ENCODE measurements at regions not wholly inside any gene's neighbourhood (a gene's known extent, or its start where the extent isn't known, plus 50 kb on each side); places are given as distances from the start of the nearest gene placed in this dataset.
A peak's percentile ranks its signal among the peaks of the same experiment; 100 is the strongest.

DNA sequence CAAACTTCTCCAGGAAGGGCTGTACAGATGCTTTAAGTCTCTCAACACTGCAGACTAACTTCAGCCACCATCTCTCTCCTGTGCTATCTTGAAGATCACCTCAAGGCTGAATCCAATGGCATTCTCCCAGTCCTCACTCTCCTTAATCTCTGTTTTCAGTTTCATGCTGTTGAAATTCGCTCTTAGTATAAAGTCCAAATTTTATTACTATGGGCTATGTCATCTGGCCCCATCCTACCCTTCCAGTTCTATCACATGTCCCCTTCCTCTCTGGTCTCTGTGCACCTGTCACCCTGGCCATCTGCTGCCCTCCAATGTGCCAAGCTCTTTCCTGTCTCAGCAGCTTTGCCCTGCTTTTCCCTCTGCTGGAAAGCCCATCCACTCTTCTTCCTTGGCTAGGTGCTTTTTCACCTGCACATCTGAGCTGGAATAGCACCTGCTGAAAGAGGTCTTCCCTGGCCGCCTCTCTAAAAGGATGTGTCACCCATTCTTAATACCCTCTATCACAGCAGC is 284.7 kb upstream of the MAP3K1 start:
- DNase-seq (ENCODE audit: low read depth in 4 of 6, low spot score in 6 of 6): no peak
- Histone ChIP-seq H3K4me3 (ENCODE audit: low read depth, low read length) (no peak overlapping the region), H3K9me3 (ENCODE audit: control insufficient read depth, insufficient read depth, low read length) (no peaks in the 10 kb centered on the region), H3K4me1 (ENCODE audit: control insufficient read depth, insufficient read depth, low read length) (no peaks in the 10 kb centered on the region), H3K27me3 (ENCODE audit: control insufficient read depth, insufficient read depth, low read length) (no peaks in the 10 kb centered on the region), H3K27ac (ENCODE audit: low read depth, low read length) (no peak overlapping the region), H3K36me3 (ENCODE audit: control insufficient read depth, insufficient read depth, low read length) (no peaks in the 10 kb centered on the region)
- WGBS (ENCODE audit: insufficient coverage): 100% methylated on average over 1 of the region's 2 CpGs

DNA sequence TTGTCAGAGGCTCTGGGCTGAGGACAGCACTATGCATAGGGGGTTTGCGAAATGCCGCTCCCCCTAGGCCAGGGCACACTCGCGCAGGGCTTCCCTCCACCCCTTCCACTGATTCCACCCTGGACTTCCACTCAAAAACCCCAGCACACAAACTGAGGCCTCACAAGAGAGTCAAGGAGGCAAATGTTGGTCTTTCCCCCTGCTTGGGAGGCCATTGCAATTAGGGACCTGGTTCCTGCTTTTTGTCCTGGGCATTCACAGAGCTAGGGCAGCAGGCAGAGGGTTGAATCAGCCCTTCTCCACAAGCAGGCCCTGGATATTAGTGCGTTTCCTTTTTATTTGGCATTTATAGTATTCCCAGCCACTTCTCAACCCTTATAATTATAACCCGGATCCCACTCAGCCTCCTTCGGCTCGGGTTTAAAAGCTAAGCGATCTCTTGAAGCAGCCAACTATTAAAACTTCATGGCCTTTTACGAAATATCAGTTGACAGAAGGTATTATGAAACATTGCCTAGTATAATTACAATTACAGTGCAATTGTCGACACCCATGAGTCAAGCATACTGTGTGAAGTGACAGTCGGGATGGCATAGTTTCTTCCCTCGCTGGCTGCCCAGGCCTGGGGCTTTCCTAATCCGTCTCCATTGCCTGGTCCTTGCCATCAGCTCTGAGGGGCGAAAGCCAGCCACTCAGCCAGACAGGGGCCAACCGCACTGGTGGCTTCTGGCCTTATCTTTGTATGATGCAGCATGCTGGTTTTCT is 285.5 kb upstream of the MAP3K1 start:
- WGBS (ENCODE audit: insufficient coverage): 96% methylated on average over 15 of the region's 16 CpGs
- no peaks in the 10 kb centered on the region for H3K27me3 ChIP-seq (ENCODE audit: control insufficient read depth, insufficient read depth, low read length)
- H3K9me3 ChIP-seq (ENCODE audit: control insufficient read depth, insufficient read depth, low read length): no peaks in the 10 kb centered on the region
- no peaks in the 10 kb centered on the region for H3K36me3 ChIP-seq (ENCODE audit: control insufficient read depth, insufficient read depth, low read length)
- no peaks in the 10 kb centered on the region for H3K4me1 ChIP-seq (ENCODE audit: control insufficient read depth, insufficient read depth, low read length)
- no peak overlapping the region for H3K27ac ChIP-seq (ENCODE audit: low read depth, low read length)
- DNase-seq (ENCODE audit: low read depth in 4 of 6, low spot score in 6 of 6): peak in 1 of 6 donors; percentile 21
- no peak overlapping the region for H3K4me3 ChIP-seq (ENCODE audit: low read depth, low read length)

DNA sequence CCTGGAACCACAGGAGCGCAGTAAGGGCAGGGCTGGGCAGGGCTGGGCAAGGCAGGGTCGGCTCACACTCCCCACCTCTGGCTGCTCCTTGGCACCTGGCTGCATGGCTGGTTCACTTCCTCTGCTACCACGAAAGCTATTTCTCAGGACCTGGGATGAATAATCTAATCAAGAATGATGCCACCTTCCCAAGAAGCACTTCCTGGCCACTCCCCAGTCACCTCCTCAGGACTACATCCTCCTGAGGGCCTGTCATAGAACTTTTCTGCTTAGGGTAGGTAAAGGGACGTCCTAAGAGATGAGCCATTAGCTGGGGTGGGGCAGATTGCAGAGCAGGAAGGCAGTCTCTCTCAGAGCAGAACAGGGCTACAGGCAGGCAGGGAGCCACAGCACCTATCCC is 288.2 kb upstream of the MAP3K1 start:
- DNase-seq (ENCODE audit: low read depth in 4 of 6, low spot score in 6 of 6): no peak
- no peak overlapping the region for H3K27ac ChIP-seq (ENCODE audit: low read depth, low read length)
- WGBS (ENCODE audit: insufficient coverage): 82% methylated on average over 2 of the region's 4 CpGs
- no peak overlapping the region for H3K4me3 ChIP-seq (ENCODE audit: low read depth, low read length)
- H3K36me3 ChIP-seq (ENCODE audit: control insufficient read depth, insufficient read depth, low read length): no peaks in the 10 kb centered on the region
- H3K4me1 ChIP-seq (ENCODE audit: control insufficient read depth, insufficient read depth, low read length): no peaks in the 10 kb centered on the region
- no peaks in the 10 kb centered on the region for H3K9me3 ChIP-seq (ENCODE audit: control insufficient read depth, insufficient read depth, low read length)
- no peaks in the 10 kb centered on the region for H3K27me3 ChIP-seq (ENCODE audit: control insufficient read depth, insufficient read depth, low read length)

DNA sequence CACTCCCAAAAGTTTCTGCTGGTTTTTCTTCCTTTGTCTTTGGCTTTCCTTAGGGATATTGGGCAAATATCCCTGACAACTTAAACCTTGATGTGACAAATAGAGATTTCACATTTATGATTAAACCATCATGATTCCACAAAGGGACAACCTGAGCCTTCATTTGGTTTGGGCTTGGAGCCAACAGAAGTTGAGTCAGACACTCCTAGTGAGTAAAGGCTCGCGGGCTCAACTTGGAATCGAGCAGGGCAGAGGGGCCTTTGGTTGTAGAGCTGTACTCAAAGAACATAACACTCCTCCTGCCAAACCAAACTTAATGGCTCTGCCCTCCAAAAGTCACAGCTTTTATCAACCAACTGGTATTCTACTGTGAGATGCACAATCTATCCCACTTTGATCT is 290.2 kb upstream of the MAP3K1 start:
- H3K4me3 ChIP-seq (ENCODE audit: low read depth, low read length): no peak overlapping the region
- no peak for DNase-seq (ENCODE audit: low read depth in 4 of 6, low spot score in 6 of 6)
- H3K27ac ChIP-seq (ENCODE audit: low read depth, low read length): no peak overlapping the region
- no peaks in the 10 kb centered on the region for H3K9me3 ChIP-seq (ENCODE audit: control insufficient read depth, insufficient read depth, low read length)
- H3K4me1 ChIP-seq (ENCODE audit: control insufficient read depth, insufficient read depth, low read length): no peaks in the 10 kb centered on the region
- WGBS (ENCODE audit: insufficient coverage): 67% methylated on average over 1 of the region's 3 CpGs
- no peaks in the 10 kb centered on the region for H3K27me3 ChIP-seq (ENCODE audit: control insufficient read depth, insufficient read depth, low read length)
- H3K36me3 ChIP-seq (ENCODE audit: control insufficient read depth, insufficient read depth, low read length): no peaks in the 10 kb centered on the region

DNA sequence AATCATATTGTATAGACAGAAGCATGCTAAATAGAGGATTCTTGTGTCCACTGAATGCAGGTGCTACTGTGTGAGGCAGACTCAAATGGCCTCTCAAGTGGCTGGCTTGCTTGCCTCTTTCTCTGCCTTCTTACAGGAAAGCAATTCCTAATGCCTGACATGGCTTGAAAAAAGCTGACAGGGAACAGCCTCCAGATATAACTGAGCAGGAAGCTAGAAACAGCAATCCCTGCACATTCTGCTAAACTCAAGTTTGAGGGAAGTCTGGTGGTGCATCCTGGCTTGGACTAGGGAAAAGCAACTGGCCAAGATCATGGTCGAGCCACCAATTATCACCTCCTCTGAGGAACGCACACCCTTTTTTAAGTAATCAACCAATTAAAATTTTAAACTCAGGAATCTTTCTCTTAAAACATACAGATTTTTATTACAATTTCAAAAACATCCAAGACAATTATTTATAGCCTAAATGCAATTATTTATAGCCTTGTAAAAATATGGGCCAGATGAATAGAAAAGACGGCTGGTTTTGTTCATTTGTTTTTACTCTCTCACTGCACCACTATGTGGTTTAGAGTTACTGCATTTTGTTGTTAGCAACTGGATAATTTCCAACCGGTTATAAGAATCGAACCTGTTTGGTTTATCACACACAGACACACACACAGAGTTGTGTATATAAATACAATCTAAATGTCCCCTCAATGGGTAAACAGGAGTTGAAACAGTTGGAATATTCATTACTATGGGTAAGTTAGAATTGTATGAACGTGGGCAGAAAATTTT is 290.9 kb upstream of the ANKRD55 start:
- Histone ChIP-seq H3K36me3 (ENCODE audit: control insufficient read depth, insufficient read depth, low read length) (no peaks in the 10 kb centered on the region), H3K27ac (ENCODE audit: low read depth, low read length) (no peak overlapping the region), H3K4me1 (ENCODE audit: control insufficient read depth, insufficient read depth, low read length) (no peaks in the 10 kb centered on the region), H3K4me3 (ENCODE audit: low read depth, low read length) (no peak overlapping the region), H3K9me3 (ENCODE audit: control insufficient read depth, insufficient read depth, low read length) (no peaks in the 10 kb centered on the region), H3K27me3 (ENCODE audit: control insufficient read depth, insufficient read depth, low read length) (no peaks in the 10 kb centered on the region)
- 100% methylated on average over 1 of the region's 6 CpGs for WGBS (ENCODE audit: insufficient coverage)
- peak in 2 of 6 donors; percentile 24 to 38 for DNase-seq (ENCODE audit: low read depth in 4 of 6, low spot score in 6 of 6)

DNA sequence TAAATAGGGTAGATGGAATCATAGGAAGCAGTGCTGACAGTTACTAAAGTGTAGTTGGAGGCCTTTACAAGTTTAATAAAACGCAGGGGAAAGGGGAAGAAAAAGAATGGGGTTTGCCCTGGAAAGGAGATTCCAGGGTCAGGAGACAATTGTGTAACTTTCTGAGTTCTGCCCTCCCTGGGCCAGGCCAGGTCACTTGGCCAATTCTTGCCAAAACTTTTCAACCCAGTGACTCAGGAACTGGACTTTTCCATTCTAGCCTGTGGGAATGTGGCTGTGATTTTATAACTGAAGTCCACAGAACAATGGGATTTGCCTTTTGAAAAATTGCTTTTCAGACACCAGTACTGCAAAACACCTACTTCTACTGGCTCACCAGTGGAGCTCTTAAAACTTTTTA is 289.8 kb upstream of the ANKRD55 start:
- H3K27ac ChIP-seq (ENCODE audit: low read depth, low read length): no peak overlapping the region
- no peaks in the 10 kb centered on the region for H3K9me3 ChIP-seq (ENCODE audit: control insufficient read depth, insufficient read depth, low read length)
- no peak overlapping the region for H3K4me3 ChIP-seq (ENCODE audit: low read depth, low read length)
- no peak for DNase-seq (ENCODE audit: low read depth in 4 of 6, low spot score in 6 of 6)
- no peaks in the 10 kb centered on the region for H3K27me3 ChIP-seq (ENCODE audit: control insufficient read depth, insufficient read depth, low read length)
- WGBS (ENCODE audit: insufficient coverage): 67% methylated on average over 1 of the region's 1 CpG
- H3K36me3 ChIP-seq (ENCODE audit: control insufficient read depth, insufficient read depth, low read length): no peaks in the 10 kb centered on the region
- H3K4me1 ChIP-seq (ENCODE audit: control insufficient read depth, insufficient read depth, low read length): no peaks in the 10 kb centered on the region

DNA sequence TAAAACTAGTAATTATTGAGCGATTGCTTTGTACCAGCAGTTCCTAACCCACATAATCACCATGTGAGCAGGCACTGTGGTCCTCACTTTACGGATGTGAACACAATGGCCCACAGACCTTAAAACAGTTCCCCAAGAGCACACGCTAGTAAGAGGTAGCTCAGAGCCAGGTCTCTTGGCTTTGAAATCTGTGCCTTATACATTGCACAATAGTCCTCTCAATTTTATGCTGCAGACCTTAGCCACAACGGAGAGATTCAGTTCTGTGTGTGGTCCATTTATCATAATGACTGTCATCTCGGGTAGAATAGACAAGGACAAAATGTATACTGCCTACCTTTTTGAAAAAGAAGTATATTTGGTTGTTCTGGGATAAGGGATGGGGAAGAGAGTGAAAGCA is 289.0 kb upstream of the ANKRD55 start:
- H3K4me1 ChIP-seq (ENCODE audit: control insufficient read depth, insufficient read depth, low read length): peaks cover 2% of the 10 kb centered on the region
- no peaks in the 10 kb centered on the region for H3K36me3 ChIP-seq (ENCODE audit: control insufficient read depth, insufficient read depth, low read length)
- no peak overlapping the region for H3K4me3 ChIP-seq (ENCODE audit: low read depth, low read length)
- H3K9me3 ChIP-seq (ENCODE audit: control insufficient read depth, insufficient read depth, low read length): no peaks in the 10 kb centered on the region
- WGBS (ENCODE audit: insufficient coverage): 100% methylated on average over 1 of the region's 5 CpGs
- H3K27me3 ChIP-seq (ENCODE audit: control insufficient read depth, insufficient read depth, low read length): no peaks in the 10 kb centered on the region
- DNase-seq (ENCODE audit: low read depth in 4 of 6, low spot score in 6 of 6): peak in 1 of 6 donors; percentile 22
- no peak overlapping the region for H3K27ac ChIP-seq (ENCODE audit: low read depth, low read length)

DNA sequence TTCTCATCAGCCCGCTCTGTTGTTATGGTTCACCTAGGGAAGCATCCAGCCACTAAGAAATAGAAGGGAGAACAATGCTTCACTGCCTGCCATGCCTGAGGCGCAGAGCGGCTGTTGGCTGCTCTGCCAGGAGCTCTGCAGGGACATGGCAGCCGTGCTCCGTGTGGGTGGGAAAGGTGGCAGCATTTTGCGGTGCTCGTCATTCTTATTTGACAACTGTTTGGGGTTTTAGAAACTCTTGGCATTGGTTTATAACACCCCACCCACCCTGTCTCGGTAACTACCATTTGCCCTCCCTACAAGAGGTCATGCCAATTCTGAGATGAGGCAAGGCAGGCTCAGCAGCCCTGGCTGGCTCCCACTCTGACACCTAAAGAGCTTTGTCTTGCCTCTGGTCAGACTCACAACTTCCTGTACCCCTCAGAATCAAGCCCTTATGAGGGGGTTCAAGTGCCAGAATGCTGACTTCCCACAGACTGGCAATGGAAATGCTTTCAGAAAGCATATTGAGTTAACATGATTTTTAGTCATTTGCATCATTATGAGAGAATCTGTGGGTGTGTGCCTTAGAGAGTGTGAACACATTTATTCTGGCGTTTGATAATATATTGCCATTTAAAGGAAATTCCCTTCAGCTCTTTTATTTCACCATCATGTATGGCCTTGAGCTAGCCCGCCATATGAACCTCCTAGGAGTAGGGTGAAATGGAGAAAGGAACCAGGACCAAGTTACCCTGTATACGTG is 288.0 kb upstream of the ANKRD55 start:
- Histone ChIP-seq H3K9me3 (ENCODE audit: control insufficient read depth, insufficient read depth, low read length) (no peaks in the 10 kb centered on the region), H3K27ac (ENCODE audit: low read depth, low read length) (no peak overlapping the region), H3K36me3 (ENCODE audit: control insufficient read depth, insufficient read depth, low read length) (no peaks in the 10 kb centered on the region), H3K4me3 (ENCODE audit: low read depth, low read length) (no peak overlapping the region), H3K27me3 (ENCODE audit: control insufficient read depth, insufficient read depth, low read length) (no peaks in the 10 kb centered on the region), H3K4me1 (ENCODE audit: control insufficient read depth, insufficient read depth, low read length) (peaks cover 8% of the 10 kb centered on the region)
- peak in 2 of 6 donors; percentile 37 to 53 for DNase-seq (ENCODE audit: low read depth in 4 of 6, low spot score in 6 of 6)
- 87% methylated on average over 6 of the region's 11 CpGs for WGBS (ENCODE audit: insufficient coverage)

DNA sequence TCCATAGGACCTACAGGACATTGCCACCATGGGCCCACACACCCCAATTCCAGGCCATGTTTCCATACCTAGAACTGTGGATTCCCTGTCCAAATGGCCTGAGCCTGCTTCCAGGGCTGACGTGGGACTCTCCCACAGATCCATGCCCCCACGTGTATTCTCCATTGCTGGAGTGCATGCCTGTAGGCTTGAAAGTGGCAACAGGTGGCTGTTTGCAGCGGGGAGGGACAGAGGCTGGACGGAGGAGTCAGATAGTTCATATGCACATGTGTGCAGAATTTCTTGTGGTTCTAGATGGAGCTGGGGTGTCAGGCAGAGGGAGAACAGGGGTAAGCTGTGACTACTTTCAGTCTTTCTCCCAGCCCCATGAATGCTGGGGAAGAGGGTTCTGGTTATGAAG is 285.7 kb upstream of the ANKRD55 start:
- H3K4me1 ChIP-seq (ENCODE audit: control insufficient read depth, insufficient read depth, low read length): peaks cover 8% of the 10 kb centered on the region
- H3K4me3 ChIP-seq (ENCODE audit: low read depth, low read length): no peak overlapping the region
- H3K36me3 ChIP-seq (ENCODE audit: control insufficient read depth, insufficient read depth, low read length): no peaks in the 10 kb centered on the region
- no peak for DNase-seq (ENCODE audit: low read depth in 4 of 6, low spot score in 6 of 6)
- H3K27ac ChIP-seq (ENCODE audit: low read depth, low read length): no peak overlapping the region
- H3K27me3 ChIP-seq (ENCODE audit: control insufficient read depth, insufficient read depth, low read length): no peaks in the 10 kb centered on the region
- 95% methylated on average over 4 of the region's 4 CpGs for WGBS (ENCODE audit: insufficient coverage)
- H3K9me3 ChIP-seq (ENCODE audit: control insufficient read depth, insufficient read depth, low read length): no peaks in the 10 kb centered on the region

Data from spinal cord (tissue), 9 donors.